Keratinocyte (primary cell): ENCODE measurements at regions not wholly inside any gene's neighbourhood (a gene's known extent, or its start where the extent isn't known, plus 50 kb on each side); places are given as distances from the start of the nearest gene placed in this dataset.

ENCODE experiments used
- DNase-seq: peaks from one replicate; pipeline ENCODE4 v3.0.0-alpha.2; 2011; ENCODE audit warnings: low read depth, missing footprints, low spot score
- FAIRE-seq: peaks from 2 replicates; lab custom pipeline; 2011; peaks lifted over from hg19 to GRCh38; lab: Jason Lieb, UNC
- H2AFZ ChIP-seq: 2 replicates; pipeline ENCODE4 v1.6.0; 2012; ENCODE audit warnings: low read length, control low read depth, inconsistent platforms; ENCODE audit not compliant: control insufficient read depth
- H3K27ac ChIP-seq: 2 replicates; pipeline ENCODE4 v1.5.1; 2011; ENCODE audit warnings: low read length; ENCODE audit not compliant: control insufficient read depth, insufficient read depth
- H3K27me3 ChIP-seq: 3 replicates; pipeline ENCODE4 v1.6.0; 2011; ENCODE audit warnings: low read length; ENCODE audit not compliant: control insufficient read depth, insufficient read depth; ENCODE audit errors: extremely low read depth
- H3K36me3 ChIP-seq, 2 experiments: 2 replicates in 1 of 2; 3 replicates in 1 of 2; pipeline ENCODE4 v1.5.1; 2011; ENCODE audit warnings: low read length in 2 of 2, mild to moderate bottlenecking in 1 of 2; ENCODE audit not compliant: control insufficient read depth in 2 of 2, insufficient read depth in 2 of 2; ENCODE audit errors: extremely low read depth in 1 of 2
- H3K4me1 ChIP-seq: 3 replicates; pipeline ENCODE4 v1.5.1; 2011; ENCODE audit warnings: low read length; ENCODE audit not compliant: control insufficient read depth, insufficient read depth; ENCODE audit errors: extremely low read depth
- H3K4me2 ChIP-seq: 3 replicates; pipeline ENCODE4 v1.6.0; 2011; ENCODE audit warnings: low read depth, low read length; ENCODE audit not compliant: control insufficient read depth, insufficient read depth; ENCODE audit errors: extremely low read depth
- H3K4me3 ChIP-seq, 3 experiments: fragments of 200-600 bp in 1 of 3; sonication (generic) in 1 of 3; 2 replicates in 2 of 3; 3 replicates in 1 of 3; pipeline ENCODE4 v1.5.1; 2011 to 2016; ENCODE audit warnings: low read length in 3 of 3, mild to moderate bottlenecking in 3 of 3, control low read depth in 2 of 3, inconsistent platforms in 1 of 3, low read depth in 1 of 3, mixed read lengths in 1 of 3, mixed run types in 1 of 3, moderate library complexity in 1 of 3; ENCODE audit not compliant: control insufficient read depth in 2 of 3, insufficient read depth in 2 of 3; ENCODE audit errors: extremely low read depth in 1 of 3
- H3K79me2 ChIP-seq: 2 replicates; pipeline ENCODE4 v1.6.0; 2012; ENCODE audit warnings: low read length; ENCODE audit not compliant: control insufficient read depth, insufficient read depth
- H3K9ac ChIP-seq: 3 replicates; pipeline ENCODE4 v1.6.0; 2011; ENCODE audit warnings: low read length; ENCODE audit not compliant: control insufficient read depth, insufficient read depth; ENCODE audit errors: extremely low read depth
- H3K9me1 ChIP-seq: 3 replicates; pipeline ENCODE4 v1.6.0; 2011; ENCODE audit warnings: low read length; ENCODE audit not compliant: control insufficient read depth, insufficient read depth; ENCODE audit errors: extremely low read depth
- H3K9me3 ChIP-seq: 2 replicates; pipeline ENCODE4 v1.5.1; 2012; ENCODE audit warnings: low read depth, low read length; ENCODE audit not compliant: control insufficient read depth
- H4K20me1 ChIP-seq: 3 replicates; pipeline ENCODE4 v1.6.0; 2011; ENCODE audit warnings: low read length; ENCODE audit not compliant: control insufficient read depth, insufficient read depth; ENCODE audit errors: extremely low read depth
- EZH2 ChIP-seq: IDR thresholded peaks from one replicate; pipeline ENCODE4 v1.6.1; 2012; ENCODE audit warnings: inconsistent platforms, mild to moderate bottlenecking, low read length, moderate library complexity
- dilution Hi-C: fragments of 300-500 bp; cut with MboI; formaldehyde crosslinking; loops from one replicate; pipeline ENCODE4 v1.7.0; 2020; ENCODE audit warnings: low sequenced_read_pairs; ENCODE audit not compliant: extremely low pct_ligation_motif_present
- TF ChIP-seq, protein P1 (sequence below), 3 experiments: IDR thresholded peaks in 1 of 3; conservative IDR thresholded peaks in 1 of 3; optimal IDR thresholded peaks in 1 of 3; 2 replicates in 2 of 3; 3 replicates in 1 of 3; pipeline versions ENCODE3 to v1.5.1; 2011; ENCODE audit warnings: low read length in 3 of 3, mild to moderate bottlenecking in 3 of 3, moderate library complexity in 2 of 3, control low read depth in 1 of 3, inconsistent platforms in 1 of 3; ENCODE audit not compliant: insufficient read depth in 2 of 3; ENCODE audit errors: extremely low read depth in 1 of 3

DNA sequence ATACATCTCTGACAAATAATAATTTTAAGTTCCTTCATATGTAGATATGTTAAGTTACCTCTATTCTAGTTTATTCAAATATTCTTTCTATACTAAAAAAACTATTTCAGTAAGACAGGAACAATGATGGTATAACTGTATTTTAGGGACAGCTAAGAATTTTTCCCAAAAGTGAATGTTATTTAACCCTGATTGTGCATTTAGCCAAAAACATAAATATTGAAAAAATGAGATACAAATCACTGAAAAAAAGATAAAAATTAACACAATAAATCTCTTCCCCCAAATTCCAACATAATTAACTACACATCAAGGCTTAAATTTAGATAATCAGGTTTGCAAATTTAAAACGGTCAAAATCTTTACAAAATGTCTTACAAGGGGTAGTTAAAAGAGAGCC lies 58.1 kb downstream of the KCNRG start:
- DNase-seq (no peak), FAIRE-seq (no peak)
- TF ChIP-seq, protein P1, sequence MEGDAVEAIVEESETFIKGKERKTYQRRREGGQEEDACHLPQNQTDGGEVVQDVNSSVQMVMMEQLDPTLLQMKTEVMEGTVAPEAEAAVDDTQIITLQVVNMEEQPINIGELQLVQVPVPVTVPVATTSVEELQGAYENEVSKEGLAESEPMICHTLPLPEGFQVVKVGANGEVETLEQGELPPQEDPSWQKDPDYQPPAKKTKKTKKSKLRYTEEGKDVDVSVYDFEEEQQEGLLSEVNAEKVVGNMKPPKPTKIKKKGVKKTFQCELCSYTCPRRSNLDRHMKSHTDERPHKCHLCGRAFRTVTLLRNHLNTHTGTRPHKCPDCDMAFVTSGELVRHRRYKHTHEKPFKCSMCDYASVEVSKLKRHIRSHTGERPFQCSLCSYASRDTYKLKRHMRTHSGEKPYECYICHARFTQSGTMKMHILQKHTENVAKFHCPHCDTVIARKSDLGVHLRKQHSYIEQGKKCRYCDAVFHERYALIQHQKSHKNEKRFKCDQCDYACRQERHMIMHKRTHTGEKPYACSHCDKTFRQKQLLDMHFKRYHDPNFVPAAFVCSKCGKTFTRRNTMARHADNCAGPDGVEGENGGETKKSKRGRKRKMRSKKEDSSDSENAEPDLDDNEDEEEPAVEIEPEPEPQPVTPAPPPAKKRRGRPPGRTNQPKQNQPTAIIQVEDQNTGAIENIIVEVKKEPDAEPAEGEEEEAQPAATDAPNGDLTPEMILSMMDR (optimal IDR thresholded peaks at IDR 0.05 in 1 of 3, IDR thresholded peaks at IDR 0.05 in 1 of 3, conservative IDR thresholded peaks at IDR 0.05 in 1 of 3; ENCODE audit: extremely low read depth in 1 of 3, insufficient read depth in 2 of 3, low read length in 3 of 3), result no peak
- no peak for TF ChIP-seq EZH2
- H3K27me3 ChIP-seq, result no peaks in the 10 kb centered on the region
- H3K79me2 ChIP-seq, result peaks cover 94% of the 10 kb centered on the region
- H3K9me1 ChIP-seq, result no peaks in the 10 kb centered on the region
- dilution Hi-C loops, result no loop called here
- no peak overlapping the region for H3K4me2 ChIP-seq
- H3K4me3 ChIP-seq, result no peak overlapping the region
- H4K20me1 ChIP-seq, result no peaks in the 10 kb centered on the region
- H3K9ac ChIP-seq, result no peak overlapping the region
- H2AFZ ChIP-seq, result no peak overlapping the region
- H3K27ac ChIP-seq, result no peak overlapping the region
- H3K36me3 ChIP-seq, result no peaks in the 10 kb centered on the region
- H3K4me1 ChIP-seq, result peaks cover 17% of the 10 kb centered on the region
- no peaks in the 10 kb centered on the region for H3K9me3 ChIP-seq

DNA sequence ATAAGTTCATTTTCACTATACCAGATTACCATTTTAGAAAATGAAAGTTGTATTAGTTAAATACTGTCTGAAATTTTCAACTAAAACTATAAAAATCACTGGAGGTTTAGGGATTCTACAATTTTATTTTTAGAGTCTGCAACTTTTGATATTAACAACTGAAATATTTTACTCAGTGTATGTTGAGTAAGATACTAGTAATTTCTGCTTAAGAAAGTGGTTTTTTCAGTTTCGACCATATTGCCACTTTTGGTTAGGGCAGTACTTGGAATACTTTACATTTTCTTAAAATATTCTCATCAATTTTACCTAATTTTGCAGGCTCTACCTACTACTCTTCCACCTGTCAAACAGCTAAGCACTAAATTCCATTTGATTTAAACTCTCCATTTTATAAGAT lies 59.6 kb downstream of the KCNRG start:
- dilution Hi-C loops, result no loop called here
- H3K9me1 ChIP-seq, result no peaks in the 10 kb centered on the region
- H3K27me3 ChIP-seq, result no peaks in the 10 kb centered on the region
- H3K79me2 ChIP-seq, result peaks cover 94% of the 10 kb centered on the region
- no peaks in the 10 kb centered on the region for H4K20me1 ChIP-seq
- no peak overlapping the region for H3K9ac ChIP-seq
- TF ChIP-seq, protein P1 (optimal IDR thresholded peaks at IDR 0.05 in 1 of 3, IDR thresholded peaks at IDR 0.05 in 1 of 3, conservative IDR thresholded peaks at IDR 0.05 in 1 of 3; ENCODE audit: extremely low read depth in 1 of 3, insufficient read depth in 2 of 3, low read length in 3 of 3), result no peak
- no peak for TF ChIP-seq EZH2
- no peaks in the 10 kb centered on the region for H3K9me3 ChIP-seq
- FAIRE-seq (no peak), DNase-seq (no peak)
- H3K27ac ChIP-seq, result peak overlapping the region; percentile 24
- no peak overlapping the region for H3K4me3 ChIP-seq
- no peak overlapping the region for H2AFZ ChIP-seq
- no peaks in the 10 kb centered on the region for H3K36me3 ChIP-seq
- peaks cover 25% of the 10 kb centered on the region for H3K4me1 ChIP-seq
- no peak overlapping the region for H3K4me2 ChIP-seq
